Sigmoid colon (tissue), 6 donors: ENCODE measurements at regions not wholly inside any gene's neighbourhood (a gene's known extent, or its start where the extent isn't known, plus 50 kb on each side); places are given as distances from the start of the nearest gene placed in this dataset.

Experiments used
- DNase-seq: peaks from one replicate; pipeline ENCODE4 v3.0.0-alpha.2; 2019
- H3K27ac ChIP-seq, 4 donors: fragments of 200-600 bp; sonication (generic); one replicate each; pipeline ENCODE4 v1.5.1; 2016 to 2019; ENCODE audit warnings: mild to moderate bottlenecking in 1 of 4
- H3K27me3 ChIP-seq, 3 donors: fragments of 200-600 bp; sonication (generic); one replicate each; pipeline ENCODE4 v1.5.1; 2019; ENCODE audit warnings: mild to moderate bottlenecking in 1 of 3
- H3K36me3 ChIP-seq, 4 donors: fragments of 200-600 bp; sonication (generic); one replicate each; pipeline ENCODE4 v1.5.1; 2016 to 2019
- H3K4me1 ChIP-seq, 4 donors: fragments of 200-600 bp; sonication (generic); one replicate each; pipeline ENCODE4 v1.5.1; 2017 to 2019
- H3K4me3 ChIP-seq, 4 donors: fragments of 200-600 bp; sonication (generic); one replicate each; pipeline ENCODE4 v1.5.1; 2017 to 2019; ENCODE audit warnings: mild to moderate bottlenecking in 2 of 4, moderate library complexity in 1 of 4
- H3K9me3 ChIP-seq, 4 donors: fragments of 200-600 bp in 3 of 4; sonication (generic) in 3 of 4; one replicate each; pipeline versions ENCODE4 v1.5.1 to v1.6.1; 2013 to 2019
- EP300 ChIP-seq, 4 donors: sonication (generic); formaldehyde crosslinking; IDR thresholded peaks; one replicate each; pipeline ENCODE4 v1.6.1; 2017; ENCODE audit warnings: antibody characterized with exemption in 4 of 4
- POLR2A ChIP-seq, 2 donors: fragments of 450-650 bp; IDR thresholded peaks; one replicate each; pipeline ENCODE4 v1.6.1; 2016; ENCODE audit warnings: antibody characterized with exemption in 2 of 2, mild to moderate bottlenecking in 2 of 2, moderate library complexity in 2 of 2
- POLR2AphosphoS5 ChIP-seq, 4 donors: sonication (generic); formaldehyde crosslinking; IDR thresholded peaks; one replicate each; pipeline ENCODE4 v1.6.1; 2017; ENCODE audit warnings: antibody characterized with exemption in 4 of 4
- WGBS, 2 donors: extraction: QIAGEN DNeasy Blood & Tissue Kit; methylation state at CpG; one replicate each; pipeline ENCODE4 v1.1.7; 2013; 5-methylcytosine and 5-hydroxymethylcytosine counted together
- intact Hi-C: fragments of 100-400 bp; cut with DNase I; formaldehyde crosslinking; loops from one replicate; pipeline ENCODE4 v1.15.1; 2023
- TF ChIP-seq, protein P1 (sequence below), 4 experiments: fragments of 450-650 bp in 3 of 4; fragments of 200-600 bp in 1 of 4; IDR thresholded peaks; one replicate each; pipeline ENCODE4 v1.5.1; 2016 to 2019; ENCODE audit warnings: antibody characterized with exemption in 4 of 4, mild to moderate bottlenecking in 3 of 4, moderate library complexity in 2 of 4
- donor health status: healthy with polysubstance abuse.
- donor health status: healthy.

DNA sequence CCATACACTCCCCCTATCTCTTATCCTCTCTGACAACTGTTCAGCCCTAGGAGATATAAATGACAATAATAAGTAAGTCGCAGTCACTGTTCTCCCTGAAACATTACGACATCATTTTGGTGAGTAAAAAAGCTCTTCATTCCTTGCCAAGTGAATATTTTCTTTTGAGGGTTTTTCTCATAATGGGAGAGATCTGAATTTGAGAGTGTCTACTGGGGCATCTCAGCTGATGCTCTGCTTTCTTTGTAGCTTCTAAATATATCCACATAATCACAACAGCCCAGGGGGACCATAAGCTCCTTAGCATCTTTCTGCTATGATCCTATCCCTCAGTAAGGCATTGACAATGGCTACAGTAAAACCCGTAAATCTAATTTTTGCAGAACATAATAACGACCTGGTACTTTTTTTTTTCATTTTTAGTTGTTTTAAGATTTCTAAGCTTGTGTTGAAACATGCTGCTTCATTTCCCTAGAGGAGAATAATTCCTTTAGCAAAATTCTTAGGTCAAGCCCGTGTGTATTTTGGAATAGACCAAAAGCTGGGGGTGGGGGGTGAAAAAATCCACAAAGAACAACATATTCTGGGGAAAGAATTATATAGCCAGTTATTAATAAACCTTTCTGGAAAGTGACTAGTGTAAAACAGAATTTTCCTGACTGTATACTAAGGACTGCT, 78.1 kb upstream of the GPM6B start:
- H3K9me3 ChIP-seq: no peaks in the 10 kb centered on the region
- TF ChIP-seq POLR2AphosphoS5 (IDR thresholded peaks at IDR 0.05): no peak
- TF ChIP-seq EP300 (IDR thresholded peaks at IDR 0.05): no peak
- no peak for TF ChIP-seq POLR2A (IDR thresholded peaks at IDR 0.05)
- TF ChIP-seq, protein P1, sequence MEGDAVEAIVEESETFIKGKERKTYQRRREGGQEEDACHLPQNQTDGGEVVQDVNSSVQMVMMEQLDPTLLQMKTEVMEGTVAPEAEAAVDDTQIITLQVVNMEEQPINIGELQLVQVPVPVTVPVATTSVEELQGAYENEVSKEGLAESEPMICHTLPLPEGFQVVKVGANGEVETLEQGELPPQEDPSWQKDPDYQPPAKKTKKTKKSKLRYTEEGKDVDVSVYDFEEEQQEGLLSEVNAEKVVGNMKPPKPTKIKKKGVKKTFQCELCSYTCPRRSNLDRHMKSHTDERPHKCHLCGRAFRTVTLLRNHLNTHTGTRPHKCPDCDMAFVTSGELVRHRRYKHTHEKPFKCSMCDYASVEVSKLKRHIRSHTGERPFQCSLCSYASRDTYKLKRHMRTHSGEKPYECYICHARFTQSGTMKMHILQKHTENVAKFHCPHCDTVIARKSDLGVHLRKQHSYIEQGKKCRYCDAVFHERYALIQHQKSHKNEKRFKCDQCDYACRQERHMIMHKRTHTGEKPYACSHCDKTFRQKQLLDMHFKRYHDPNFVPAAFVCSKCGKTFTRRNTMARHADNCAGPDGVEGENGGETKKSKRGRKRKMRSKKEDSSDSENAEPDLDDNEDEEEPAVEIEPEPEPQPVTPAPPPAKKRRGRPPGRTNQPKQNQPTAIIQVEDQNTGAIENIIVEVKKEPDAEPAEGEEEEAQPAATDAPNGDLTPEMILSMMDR (IDR thresholded peaks at IDR 0.05): no peak
- H3K27me3 ChIP-seq: no peaks in the 10 kb centered on the region
- intact Hi-C loops: loop anchor here (10.0 kb wide), 1 partner anchor 90 kb away; no protein-coding TSS in a partner anchor
- WGBS, 2 donors: 81 to 88% methylated on average over 5 of the region's 5 CpGs
- H3K36me3 ChIP-seq: no peaks in the 10 kb centered on the region
- H3K4me3 ChIP-seq: no peak overlapping the region
- H3K4me1 ChIP-seq: no peaks in the 10 kb centered on the region
- DNase-seq: no peak
- H3K27ac ChIP-seq: no peak overlapping the region

DNA sequence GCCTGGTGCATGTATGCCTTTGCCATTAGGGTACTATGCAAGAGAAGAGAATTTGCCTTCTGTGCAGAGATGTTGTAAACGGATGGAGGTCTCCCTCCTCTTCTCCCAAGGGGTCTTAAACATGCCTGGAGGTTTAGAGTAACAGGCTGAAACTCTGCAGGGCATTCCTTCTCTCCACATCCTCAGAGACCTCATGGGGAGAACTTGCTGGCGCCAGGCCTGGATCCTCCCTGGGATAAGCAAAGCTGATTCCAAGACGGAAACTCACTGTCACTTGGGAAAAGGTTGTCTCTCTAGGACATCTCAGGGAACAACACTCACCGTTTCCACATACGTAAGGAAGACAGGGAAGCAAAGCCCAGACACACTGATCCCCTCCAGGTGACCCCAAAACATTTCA, 76.9 kb upstream of the GPM6B start:
- Histone ChIP-seq H3K27me3 (no peaks in the 10 kb centered on the region), H3K4me3 (no peak overlapping the region), H3K4me1 (no peaks in the 10 kb centered on the region), H3K9me3 (no peaks in the 10 kb centered on the region), H3K27ac (no peak overlapping the region), H3K36me3 (no peaks in the 10 kb centered on the region)
- TF ChIP-seq POLR2A (IDR thresholded peaks at IDR 0.05) (no peak), POLR2AphosphoS5 (IDR thresholded peaks at IDR 0.05) (no peak), EP300 (IDR thresholded peaks at IDR 0.05) (no peak)
- no peak for DNase-seq
- 85 to 92% methylated on average over 5 of the region's 5 CpGs for WGBS, 2 donors
- intact Hi-C loops: loop anchor here (10.0 kb wide), 1 partner anchor 89 kb away; no protein-coding TSS in a partner anchor

DNA sequence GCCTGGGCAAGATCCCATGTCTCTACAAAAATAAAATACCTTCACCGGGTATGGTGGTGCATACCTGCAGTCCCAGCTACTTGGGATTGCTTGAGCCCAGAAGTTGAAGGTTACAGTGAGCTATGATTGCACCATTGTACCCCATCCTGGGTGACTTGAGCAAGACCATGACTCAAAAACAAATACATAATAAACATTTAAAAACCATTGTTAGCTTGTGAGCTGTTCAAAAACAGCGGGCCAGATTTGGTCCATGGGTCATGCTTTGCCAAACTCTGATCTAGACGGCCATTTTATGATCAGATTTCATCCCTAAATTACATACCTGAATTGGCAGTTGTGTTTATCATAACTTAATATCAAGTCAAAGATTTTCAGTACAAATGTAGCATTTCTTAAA, 76.0 kb upstream of the GPM6B start:
- TF ChIP-seq POLR2A (IDR thresholded peaks at IDR 0.05) (no peak), POLR2AphosphoS5 (IDR thresholded peaks at IDR 0.05) (no peak), EP300 (IDR thresholded peaks at IDR 0.05) (no peak)
- TF ChIP-seq, protein P1 (IDR thresholded peaks at IDR 0.05): no peak
- H3K4me3 ChIP-seq: no peak overlapping the region
- no peaks in the 10 kb centered on the region for H3K9me3 ChIP-seq
- DNase-seq: no peak
- 90 to 93% methylated on average over 3 of the region's 3 CpGs for WGBS, 2 donors
- intact Hi-C loops: loop anchor here (10.0 kb wide), 1 partner anchor 88 kb away; no protein-coding TSS in a partner anchor
- H3K36me3 ChIP-seq: no peaks in the 10 kb centered on the region
- H3K27ac ChIP-seq: no peak overlapping the region
- no peaks in the 10 kb centered on the region for H3K4me1 ChIP-seq
- no peaks in the 10 kb centered on the region for H3K27me3 ChIP-seq

DNA sequence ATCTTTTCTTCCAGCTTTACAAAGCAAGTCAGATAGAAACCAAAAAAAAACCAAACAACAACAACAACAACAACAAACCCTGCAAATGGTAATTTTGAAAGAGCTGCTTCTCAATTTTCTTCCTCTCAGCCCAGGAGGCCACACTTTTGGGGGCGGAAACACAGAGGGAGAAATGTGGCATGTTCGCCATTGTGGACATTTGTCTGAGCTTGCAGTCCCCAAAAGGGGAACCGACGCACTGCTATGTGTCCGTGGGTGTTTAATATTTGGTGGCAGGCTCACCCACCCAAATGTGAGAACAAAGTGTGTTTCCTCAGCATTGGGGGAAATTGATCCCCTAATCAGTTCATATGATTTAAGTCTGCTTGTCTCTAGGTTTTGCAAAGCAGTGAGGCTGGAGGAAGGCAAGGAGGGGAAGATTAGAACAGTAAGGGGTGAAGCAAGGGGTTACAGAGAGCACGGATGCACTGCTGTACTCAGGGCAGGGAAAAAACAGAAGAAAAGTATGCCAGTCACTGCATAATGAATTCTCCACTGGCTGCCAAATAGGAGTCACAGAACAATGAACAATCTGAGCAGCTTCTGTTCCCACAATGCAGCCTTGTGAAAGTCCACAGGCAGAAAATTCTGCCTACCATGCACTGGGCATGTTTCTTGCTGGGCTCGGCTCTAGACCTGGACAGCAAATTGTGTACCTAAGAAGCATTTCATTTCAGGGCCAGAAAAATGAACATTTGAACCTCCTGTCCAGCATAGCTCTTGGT, 74.7 kb upstream of the GPM6B start:
- no peaks in the 10 kb centered on the region for H3K27me3 ChIP-seq
- intact Hi-C loops: loop anchor here (10.0 kb wide), 1 partner anchor 87 kb away; no protein-coding TSS in a partner anchor
- WGBS, 2 donors: 72 to 90% methylated on average over 7 of the region's 7 CpGs
- DNase-seq: no peak
- H3K4me1 ChIP-seq: no peaks in the 10 kb centered on the region
- H3K36me3 ChIP-seq: no peaks in the 10 kb centered on the region
- TF ChIP-seq POLR2A (IDR thresholded peaks at IDR 0.05) (no peak), POLR2AphosphoS5 (IDR thresholded peaks at IDR 0.05) (no peak), EP300 (IDR thresholded peaks at IDR 0.05) (no peak)
- TF ChIP-seq, protein P1 (IDR thresholded peaks at IDR 0.05): no peak
- H3K27ac ChIP-seq: no peak overlapping the region
- no peak overlapping the region for H3K4me3 ChIP-seq
- H3K9me3 ChIP-seq: no peaks in the 10 kb centered on the region

DNA sequence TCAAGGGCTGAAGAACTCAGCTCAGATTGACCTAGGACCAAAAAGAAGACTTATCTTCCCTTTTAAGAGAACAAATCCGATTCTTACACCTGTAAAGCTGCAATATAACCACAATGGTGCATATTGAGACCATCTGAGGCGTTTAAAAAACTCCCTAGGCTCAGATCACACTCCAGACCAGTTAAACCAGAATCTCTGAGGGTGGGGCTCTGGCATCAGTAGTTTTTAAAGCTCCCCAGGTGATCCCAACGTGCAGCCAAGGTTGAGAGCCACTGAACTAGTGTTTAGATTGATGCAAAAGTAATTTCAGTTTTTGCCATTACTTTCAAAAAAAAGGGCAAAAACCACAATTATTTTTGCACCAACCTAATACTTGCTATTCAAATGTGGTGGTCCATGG, 73.9 kb upstream of the GPM6B start:
- 29 to 70% methylated on average over 3 of the region's 3 CpGs for WGBS, 2 donors
- TF ChIP-seq, protein P1 (IDR thresholded peaks at IDR 0.05): no peak
- no peak for TF ChIP-seq POLR2AphosphoS5 (IDR thresholded peaks at IDR 0.05)
- TF ChIP-seq EP300 (IDR thresholded peaks at IDR 0.05): no peak
- TF ChIP-seq POLR2A (IDR thresholded peaks at IDR 0.05): no peak
- intact Hi-C loops: loop anchor here (10.0 kb wide), 1 partner anchor 86 kb away; no protein-coding TSS in a partner anchor
- H3K36me3 ChIP-seq: no peaks in the 10 kb centered on the region
- H3K4me3 ChIP-seq: no peak overlapping the region
- no peak overlapping the region for H3K27ac ChIP-seq
- no peaks in the 10 kb centered on the region for H3K4me1 ChIP-seq
- DNase-seq: no peak
- no peaks in the 10 kb centered on the region for H3K27me3 ChIP-seq
- no peaks in the 10 kb centered on the region for H3K9me3 ChIP-seq
